SW 1271 (cell line): ENCODE measurements at regions not wholly inside any gene's neighbourhood (a gene's known extent, or its start where the extent isn't known, plus 50 kb on each side); places are given as distances from the start of the nearest gene placed in this dataset.
"Not testable (repeated sequence)": the region's sequence is repeated elsewhere in the genome, so short reads cannot be mapped to it uniquely, and the experiment has no call there.

Experiments
- DNase-seq, 2 experiments: peaks; one replicate each; lab custom pipeline; 2025; lab: John Stamatoyannopoulos, UW

- no peak for DNase-seq
Measured at GRCh38 chr10:31683682-31684081, 244.9 kb downstream of the ARHGAP12 start.

GRCh38 chr10:31679936-31680335 lies 248.7 kb downstream of the ARHGAP12 start:
- no peak for DNase-seq

- no peak for DNase-seq
Measured at GRCh38 chr10:31678575-31679516, 249.8 kb downstream of the ARHGAP12 start.

- no peak for DNase-seq
Measured at GRCh38 chr10:31678139-31678536, 250.5 kb downstream of the ARHGAP12 start.

- no peak for DNase-seq
Measured at GRCh38 chr10:31677195-31678138, 251.2 kb downstream of the ARHGAP12 start.

- no peak for DNase-seq
Measured at GRCh38 chr10:31675726-31676125, 252.9 kb downstream of the ARHGAP12 start.

GRCh38 chr10:31669357-31669756 lies 259.3 kb downstream of the ARHGAP12 start:
- no peak for DNase-seq

GRCh38 chr10:31668326-31668725 lies 260.3 kb downstream of the ARHGAP12 start:
- no peak for DNase-seq

GRCh38 chr10:31665764-31666279 lies 262.8 kb downstream of the ARHGAP12 start:
- DNase-seq, result not testable (repeated sequence)

GRCh38 chr10:31664803-31665202 lies 263.8 kb downstream of the ARHGAP12 start:
- DNase-seq, result no peak

- DNase-seq, result not testable (repeated sequence)
Measured at GRCh38 chr10:31664071-31664470, 264.6 kb downstream of the ARHGAP12 start.

- DNase-seq, result no peak
Measured at GRCh38 chr10:31660300-31660699, 268.3 kb downstream of the ARHGAP12 start.

- no peak for DNase-seq
Measured at GRCh38 chr10:31659665-31660064, 269.0 kb downstream of the ARHGAP12 start.

GRCh38 chr10:31657434-31657872 lies 271.2 kb downstream of the ARHGAP12 start:
- no peak for DNase-seq

- DNase-seq, result no peak
Measured at GRCh38 chr10:31656851-31657433, 271.7 kb downstream of the ARHGAP12 start.

- DNase-seq, result no peak
Measured at GRCh38 chr10:31652038-31652437, 276.6 kb downstream of the ARHGAP12 start.

- no peak for DNase-seq
Measured at GRCh38 chr10:31650010-31650409, 278.6 kb downstream of the ARHGAP12 start.

GRCh38 chr10:31648966-31649365 lies 279.7 kb downstream of the ARHGAP12 start:
- DNase-seq, result no peak

GRCh38 chr10:31647861-31648260 lies 280.8 kb downstream of the ARHGAP12 start:
- DNase-seq, result no peak

- no peak for DNase-seq
Measured at GRCh38 chr10:31646519-31646918, 282.1 kb downstream of the ARHGAP12 start.

GRCh38 chr10:31645786-31646185 lies 282.8 kb downstream of the ARHGAP12 start:
- DNase-seq, result no peak
